ENCODE measurements at regions not wholly inside any gene's neighbourhood (a gene's known extent, or its start where the extent isn't known, plus 50 kb on each side); places are given as distances from the start of the nearest gene placed in this dataset.
"Not testable (repeated sequence)": the region's sequence is repeated elsewhere in the genome, so short reads cannot be mapped to it uniquely, and the experiment has no call there.

GRCh38 chr1:229710746-229711145 is 84.7 kb downstream of the URB2 start:
- DNase-seq = no peak

GRCh38 chr1:229714306-229714705 is 88.3 kb downstream of the URB2 start:
- no peak for DNase-seq

GRCh38 chr1:229714964-229715603 is 89.0 kb downstream of the URB2 start:
- DNase-seq = peak; percentile 55

- no peak for DNase-seq
Observed at GRCh38 chr1:229716069-229716468, 90.0 kb downstream of the URB2 start.

GRCh38 chr1:229716704-229717103 is 90.7 kb downstream of the URB2 start:
- no peak for DNase-seq

GRCh38 chr1:229717786-229718576 is 91.9 kb downstream of the URB2 start:
- no peak for DNase-seq

- no peak for DNase-seq
Observed at GRCh38 chr1:229726061-229726460, 100.0 kb downstream of the URB2 start.

GRCh38 chr1:229729916-229730315 is 103.9 kb downstream of the URB2 start:
- DNase-seq = no peak

GRCh38 chr1:229730573-229730972 is 104.5 kb downstream of the URB2 start:
- DNase-seq = no peak

GRCh38 chr1:229732061-229732460 is 106.0 kb downstream of the URB2 start:
- DNase-seq = no peak

- DNase-seq = no peak
Observed at GRCh38 chr1:229736376-229736775, 110.3 kb downstream of the URB2 start.

- DNase-seq = not testable (repeated sequence)
Observed at GRCh38 chr1:229742614-229743013, 116.6 kb downstream of the URB2 start.

- DNase-seq = no peak
Observed at GRCh38 chr1:229749992-229750391, 123.9 kb downstream of the URB2 start.

GRCh38 chr1:229751610-229752009 is 125.6 kb downstream of the URB2 start:
- DNase-seq = no peak

- DNase-seq = no peak
Observed at GRCh38 chr1:229752679-229753078, 126.6 kb downstream of the URB2 start.

- peak; percentile 9 for DNase-seq
Observed at GRCh38 chr1:229753764-229754551, 127.9 kb downstream of the URB2 start.

- no peak for DNase-seq
Observed at GRCh38 chr1:229756666-229757065, 130.6 kb downstream of the URB2 start.

GRCh38 chr1:229757226-229757625 is 131.2 kb downstream of the URB2 start:
- DNase-seq = no peak

- no peak for DNase-seq
Observed at GRCh38 chr1:229758101-229759036, 132.3 kb downstream of the URB2 start.

GRCh38 chr1:229759037-229759435 is 133.0 kb downstream of the URB2 start:
- DNase-seq = no peak

GRCh38 chr1:229759586-229759985 is 133.5 kb downstream of the URB2 start:
- no peak for DNase-seq

GRCh38 chr1:229760478-229760996 is 134.5 kb downstream of the URB2 start:
- no peak for DNase-seq

Data from activated CD4-positive, alpha-beta T cell treated with anti-CD3 and anti-CD28 coated beads for 48 hours (primary cell).